ENCODE measurements at regions not wholly inside any gene's neighbourhood (a gene's known extent, or its start where the extent isn't known, plus 50 kb on each side); places are given as distances from the start of the nearest gene placed in this dataset.
"Not testable (repeated sequence)": the region's sequence is repeated elsewhere in the genome, so short reads cannot be mapped to it uniquely, and the experiment has no call there.

- TF ChIP-seq CTCF, POLR2A (IDR thresholded peaks at IDR 0.05): not testable (repeated sequence)
Measured at GRCh38 chr21:9883571-9884282, 637.7 kb upstream of the TPTE start.
